HAP-1 (cell line): ENCODE measurements at regions not wholly inside any gene's neighbourhood (a gene's known extent, or its start where the extent isn't known, plus 50 kb on each side); places are given as distances from the start of the nearest gene placed in this dataset.
"Not testable (repeated sequence)": the region's sequence is repeated elsewhere in the genome, so short reads cannot be mapped to it uniquely, and the experiment has no call there.

Experiments used
- DNase-seq, 2 experiments: peaks; one replicate each; pipeline ENCODE4 v3.0.0-alpha.2; 2016 to 2020; ENCODE audit warnings: low spot score in 2 of 2
- H3K27me3 ChIP-seq: fragments of 250-450 bp; sonication (Bioruptor Pico); 2 replicates; pipeline ENCODE4 v1.5.1; 2020; ENCODE audit warnings: low read depth, mild to moderate bottlenecking, moderate library complexity
- H3K36me3 ChIP-seq: fragments of 250-450 bp; sonication (Bioruptor Pico); replicated peaks from 2 replicates; pipeline ENCODE4 v1.5.1; 2020; ENCODE audit warnings: mild to moderate bottlenecking
- H3K4me1 ChIP-seq: fragments of 250-450 bp; sonication (Bioruptor Pico); 2 replicates; pipeline ENCODE4 v1.5.1; 2020; ENCODE audit warnings: mild to moderate bottlenecking
- H3K4me3 ChIP-seq: fragments of 250-450 bp; sonication (Bioruptor Pico); 2 replicates; pipeline ENCODE4 v1.5.1; 2020; ENCODE audit warnings: mild to moderate bottlenecking, moderate library complexity
- H3K9me3 ChIP-seq: fragments of 250-450 bp; sonication (Bioruptor Pico); 2 replicates; pipeline ENCODE4 v1.5.1; 2020; ENCODE audit warnings: mild to moderate bottlenecking, moderate library complexity
- in situ Hi-C: fragments of 300-500 bp; cut with MboI; formaldehyde crosslinking; loops from 3 replicates; pipeline ENCODE4 v1.14.3; 2020; ENCODE audit warnings: low sequenced_read_pairs, inconsistent platforms, mixed read lengths

DNA sequence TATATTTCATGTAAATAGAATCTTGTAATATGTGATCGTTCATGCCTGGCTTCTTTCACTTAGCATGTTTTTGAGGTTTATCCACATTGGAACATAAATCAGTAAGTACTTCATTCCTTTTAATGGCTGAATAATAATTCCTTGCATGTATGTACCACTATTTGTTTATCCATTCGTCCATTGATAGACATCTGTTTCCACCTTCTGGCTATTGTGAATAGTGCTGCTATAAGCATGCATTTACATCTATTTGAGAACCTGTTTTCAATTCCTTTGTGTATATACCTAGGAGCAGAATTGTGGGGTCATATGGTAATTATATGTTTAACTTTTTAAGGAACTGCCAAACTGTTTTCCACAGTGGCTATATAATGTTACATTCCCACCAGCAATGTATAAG lies 356.7 kb upstream of the DIPK2B start:
- Histone ChIP-seq H3K36me3 (no peaks in the 10 kb centered on the region), H3K9me3 (no peaks in the 10 kb centered on the region), H3K4me3 (no peak overlapping the region), H3K4me1 (no peaks in the 10 kb centered on the region), H3K27me3 (no peaks in the 10 kb centered on the region)
- in situ Hi-C loops = no loop called here
- DNase-seq = no peak

DNA sequence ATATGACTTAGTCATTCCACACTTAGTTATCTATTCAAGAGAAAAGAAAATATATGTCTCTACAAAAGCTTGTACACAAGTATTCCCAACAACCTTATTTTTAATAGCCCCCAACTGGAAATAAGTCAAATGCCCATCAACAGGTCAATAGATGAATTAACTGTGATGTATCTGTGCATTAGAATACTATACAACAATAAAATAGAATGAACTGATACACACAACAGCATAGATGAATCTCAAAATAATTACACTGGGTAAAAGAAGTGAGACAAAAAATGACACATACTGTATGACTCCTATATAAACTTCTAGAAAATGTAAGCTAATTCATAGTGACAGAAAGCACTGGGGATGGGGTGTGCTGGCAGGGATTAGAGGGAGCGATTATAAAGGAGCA lies 354.1 kb upstream of the DIPK2B start:
- Histone ChIP-seq H3K9me3 (no peaks in the 10 kb centered on the region), H3K4me1 (no peaks in the 10 kb centered on the region), H3K36me3 (no peaks in the 10 kb centered on the region), H3K27me3 (no peaks in the 10 kb centered on the region), H3K4me3 (no peak overlapping the region)
- no peak for DNase-seq
- in situ Hi-C loops = no loop called here

DNA sequence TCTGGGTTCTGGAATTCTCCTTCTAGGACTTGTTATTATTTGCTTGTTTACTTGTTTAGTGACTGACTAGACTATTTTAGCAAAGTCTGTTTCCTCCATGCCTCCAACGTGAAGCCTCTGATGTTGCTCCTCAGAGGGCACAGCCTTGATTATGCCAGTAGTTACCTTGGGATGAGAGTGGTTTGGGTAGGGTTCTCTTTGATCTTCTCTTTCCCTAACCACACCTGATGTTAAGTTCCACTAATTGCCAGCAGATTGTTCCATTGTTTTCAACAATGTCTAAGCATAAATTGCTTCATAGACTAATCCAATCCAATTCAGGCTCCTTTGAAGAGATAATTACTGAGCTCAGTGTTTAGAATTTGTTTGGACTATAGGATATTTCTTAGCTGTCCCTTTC lies 352.7 kb upstream of the DIPK2B start:
- no peaks in the 10 kb centered on the region for H3K4me1 ChIP-seq
- no peak for DNase-seq
- in situ Hi-C loops = no loop called here
- H3K27me3 ChIP-seq = no peaks in the 10 kb centered on the region
- H3K9me3 ChIP-seq = no peaks in the 10 kb centered on the region
- H3K4me3 ChIP-seq = no peak overlapping the region
- no peaks in the 10 kb centered on the region for H3K36me3 ChIP-seq

DNA sequence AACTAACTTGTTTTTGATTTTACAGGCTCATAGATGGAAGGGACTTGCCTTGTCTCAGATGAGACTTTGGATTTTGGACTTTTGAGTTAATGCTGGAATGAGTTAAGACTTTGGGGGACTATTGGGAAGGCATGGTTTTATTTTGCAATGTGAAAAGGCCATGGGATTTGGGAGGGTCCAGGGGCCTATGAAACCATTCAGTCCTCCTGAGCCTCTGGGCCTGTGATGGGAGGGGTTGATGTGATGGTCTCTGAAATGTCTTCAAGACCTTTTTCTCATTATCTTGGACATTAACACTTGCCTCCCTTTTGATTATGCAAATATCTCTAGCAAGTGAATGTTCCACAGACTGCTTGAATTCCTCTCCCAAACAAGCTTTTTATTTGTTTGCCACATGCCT lies 346.0 kb upstream of the DIPK2B start:
- H3K27me3 ChIP-seq, DNase-seq, in situ Hi-C loops, H3K9me3 ChIP-seq, H3K4me3 ChIP-seq, H3K4me1 ChIP-seq, H3K36me3 ChIP-seq: not testable (repeated sequence)

DNA sequence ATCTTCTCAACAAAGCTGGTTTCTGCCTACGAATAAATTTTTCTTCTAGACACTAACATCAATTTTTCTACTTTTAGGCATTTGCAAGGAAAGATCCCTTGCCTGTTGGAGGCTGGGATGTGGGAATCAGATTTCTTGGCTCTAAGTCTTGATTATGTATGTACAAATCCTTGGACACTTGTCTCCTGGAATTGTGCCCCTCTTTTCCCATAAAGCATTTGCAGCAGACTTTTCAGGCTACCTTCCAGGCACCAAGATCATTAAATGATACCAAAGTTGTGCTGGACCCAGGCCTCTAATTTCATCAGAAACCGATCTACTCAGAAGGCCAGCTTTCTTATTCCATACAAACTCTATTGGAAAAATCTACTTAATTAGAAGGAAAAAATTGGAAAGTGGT lies 339.5 kb upstream of the DIPK2B start:
- Histone ChIP-seq H3K9me3 (no peaks in the 10 kb centered on the region), H3K4me3 (no peak overlapping the region), H3K36me3 (no peaks in the 10 kb centered on the region), H3K27me3 (no peaks in the 10 kb centered on the region), H3K4me1 (no peaks in the 10 kb centered on the region)
- in situ Hi-C loops = no loop called here
- DNase-seq = no peak

DNA sequence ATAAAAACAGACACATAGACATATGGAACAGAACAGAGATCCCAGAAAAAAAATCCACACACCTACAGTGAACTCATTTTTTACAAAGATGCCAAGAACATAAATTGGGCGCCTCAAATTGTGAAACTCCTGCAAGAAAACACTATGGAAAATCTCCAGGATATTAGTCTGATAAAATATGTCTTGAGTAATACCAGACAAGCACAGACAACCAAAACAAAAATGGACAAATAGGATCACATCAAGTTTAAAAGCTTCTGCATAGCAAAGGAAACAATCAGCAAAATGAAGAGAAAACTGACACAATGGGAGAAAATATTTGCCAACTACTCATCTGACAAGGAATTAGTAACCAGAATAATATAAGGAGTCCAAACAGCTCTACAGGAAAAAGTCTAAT lies 337.3 kb upstream of the DIPK2B start:
- Histone ChIP-seq H3K9me3 (no peaks in the 10 kb centered on the region), H3K36me3 (no peaks in the 10 kb centered on the region), H3K4me1 (no peaks in the 10 kb centered on the region), H3K4me3 (no peak overlapping the region), H3K27me3 (no peaks in the 10 kb centered on the region)
- in situ Hi-C loops = no loop called here
- no peak for DNase-seq

DNA sequence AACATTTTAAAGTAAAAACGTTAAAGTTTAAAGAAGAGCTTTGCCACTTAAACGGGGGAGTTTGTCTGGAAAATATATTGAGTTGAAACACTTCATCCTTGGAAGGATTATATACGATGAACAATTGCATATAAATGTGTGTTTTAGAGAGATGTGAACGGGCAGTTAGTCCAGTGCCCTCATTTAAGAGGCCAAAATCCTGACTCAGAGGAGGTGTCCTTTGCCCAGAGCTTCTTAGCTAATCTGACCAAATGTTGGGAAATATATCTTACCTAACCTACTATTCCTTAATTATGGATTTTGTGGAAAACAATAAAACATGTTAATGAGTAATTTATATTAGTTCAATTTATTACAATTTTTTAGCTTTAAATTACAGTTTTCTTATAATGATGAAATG lies 327.2 kb upstream of the DIPK2B start:
- Histone ChIP-seq H3K4me1 (no peaks in the 10 kb centered on the region), H3K4me3 (no peak overlapping the region), H3K9me3 (no peaks in the 10 kb centered on the region), H3K27me3 (no peaks in the 10 kb centered on the region), H3K36me3 (no peaks in the 10 kb centered on the region)
- no peak for DNase-seq
- in situ Hi-C loops = no loop called here

DNA sequence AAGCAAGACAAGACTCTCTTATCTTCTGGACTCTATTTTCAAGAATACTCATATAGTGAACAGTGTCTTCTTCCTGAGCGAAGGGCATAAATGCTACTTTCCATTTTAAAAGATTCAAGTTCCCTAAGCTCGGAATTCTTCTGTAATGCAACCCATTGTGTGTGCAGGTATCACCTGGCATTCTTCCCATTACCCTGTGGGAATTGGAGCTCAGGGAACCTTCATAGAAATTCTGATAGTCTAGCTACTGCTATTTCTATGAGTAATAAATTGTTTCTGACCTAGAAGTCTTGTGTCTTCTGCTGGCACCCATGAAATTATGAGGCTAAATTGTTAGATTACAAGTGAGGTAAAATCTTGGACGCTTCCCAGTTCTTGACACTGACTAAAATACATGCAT lies 324.1 kb upstream of the DIPK2B start:
- Histone ChIP-seq H3K27me3 (no peaks in the 10 kb centered on the region), H3K36me3 (no peaks in the 10 kb centered on the region), H3K9me3 (no peaks in the 10 kb centered on the region), H3K4me3 (no peak overlapping the region), H3K4me1 (no peaks in the 10 kb centered on the region)
- in situ Hi-C loops = loop anchor here (25.0 kb wide), 2 partner anchors 312 to 862 kb away; no protein-coding TSS in a partner anchor
- DNase-seq = no peak

DNA sequence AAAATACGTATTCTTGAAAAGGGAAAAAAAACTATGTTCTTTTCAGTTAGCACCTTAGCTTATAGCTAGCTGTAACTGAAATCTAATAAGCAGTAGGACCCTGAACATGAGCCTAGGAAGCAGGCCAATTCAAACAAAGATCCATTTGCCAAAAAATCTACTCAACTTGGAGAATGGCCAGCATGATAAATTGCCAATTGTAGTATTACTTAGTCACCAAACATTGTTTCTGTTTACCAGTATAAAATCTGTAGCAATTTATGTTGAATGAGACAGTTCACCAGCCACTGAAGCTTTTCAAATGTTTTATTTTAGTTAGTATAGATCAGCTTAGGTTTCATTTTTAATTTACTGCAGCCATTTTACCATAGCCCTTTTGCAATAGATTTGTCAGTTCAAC lies 323.6 kb upstream of the DIPK2B start:
- Histone ChIP-seq H3K4me3 (no peak overlapping the region), H3K9me3 (no peaks in the 10 kb centered on the region), H3K27me3 (no peaks in the 10 kb centered on the region), H3K4me1 (no peaks in the 10 kb centered on the region), H3K36me3 (no peaks in the 10 kb centered on the region)
- DNase-seq = no peak
- in situ Hi-C loops = loop anchor here (25.0 kb wide), 2 partner anchors 313 to 863 kb away; no protein-coding TSS in a partner anchor

DNA sequence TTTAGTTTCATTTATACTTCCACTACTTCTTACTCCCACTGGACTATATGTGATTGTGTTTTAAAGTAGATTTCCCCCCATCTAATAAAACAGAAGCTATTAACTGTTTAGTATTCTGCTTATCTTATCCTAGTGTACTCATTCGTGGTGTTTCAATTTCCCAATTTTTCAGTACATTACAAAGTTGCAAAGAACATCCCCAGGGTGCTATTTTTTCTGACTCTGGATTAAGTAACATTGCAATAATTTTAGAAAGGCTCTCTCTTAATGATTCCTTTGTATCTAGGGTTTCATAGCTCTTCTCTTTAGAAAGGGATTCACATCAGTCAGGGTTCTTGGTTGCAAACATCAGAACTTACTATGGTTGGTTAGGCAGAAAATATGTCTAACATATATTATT lies 317.9 kb upstream of the DIPK2B start:
- no peak for DNase-seq
- no peaks in the 10 kb centered on the region for H3K27me3 ChIP-seq
- H3K4me1 ChIP-seq = peaks cover 3% of the 10 kb centered on the region; the same call in 1 of the 2 replicates
- in situ Hi-C loops = loop anchor here (25.0 kb wide), 2 partner anchors 319 to 869 kb away; no protein-coding TSS in a partner anchor
- H3K4me3 ChIP-seq = no peak overlapping the region
- H3K9me3 ChIP-seq = no peaks in the 10 kb centered on the region
- no peaks in the 10 kb centered on the region for H3K36me3 ChIP-seq

DNA sequence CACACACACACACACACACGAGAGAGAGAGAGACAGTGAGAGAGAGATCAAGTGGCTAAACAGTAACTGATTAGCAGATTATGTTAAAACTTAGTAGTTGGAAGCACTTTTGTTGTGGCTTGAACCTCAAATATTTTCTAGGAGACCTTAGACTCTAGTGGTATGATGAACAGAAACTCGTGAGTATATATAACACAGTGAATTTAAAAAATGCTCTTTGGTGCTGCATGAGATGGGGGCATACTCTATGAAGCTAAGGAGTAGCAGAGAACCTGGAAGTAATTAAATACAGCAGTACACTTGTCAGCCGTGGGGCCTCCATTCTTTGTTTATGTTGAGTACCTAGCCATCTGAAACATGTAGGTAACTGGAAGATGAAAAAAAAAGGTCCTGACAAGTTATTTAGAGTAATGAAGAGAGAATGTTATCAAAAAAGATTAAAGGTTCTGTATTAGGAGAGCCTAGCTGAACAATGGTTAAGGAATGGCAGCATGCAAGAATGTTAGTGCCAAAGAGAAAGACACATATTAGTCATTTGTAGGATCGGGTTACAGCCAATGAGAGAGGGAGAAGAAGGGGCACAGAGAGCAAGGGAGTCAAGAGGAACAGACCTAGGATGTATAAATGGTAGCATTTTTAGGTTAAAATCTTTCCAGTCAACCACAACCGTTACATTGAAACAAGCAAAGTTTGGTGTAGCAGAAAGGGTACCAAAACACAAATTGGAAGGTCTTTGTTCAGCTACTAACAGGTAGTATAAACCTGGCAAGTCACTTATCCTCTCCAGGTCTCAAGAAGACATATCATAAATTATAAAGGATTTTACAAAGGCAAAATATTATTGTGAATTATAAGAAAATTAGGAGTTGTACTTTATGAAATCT lies 316.7 kb upstream of the DIPK2B start:
- no peaks in the 10 kb centered on the region for H3K27me3 ChIP-seq
- H3K36me3 ChIP-seq = no peaks in the 10 kb centered on the region
- H3K4me3 ChIP-seq = no peak overlapping the region
- in situ Hi-C loops = loop anchor here (25.0 kb wide), 2 partner anchors 320 to 870 kb away; no protein-coding TSS in a partner anchor
- peaks cover 3% of the 10 kb centered on the region; the same call in 1 of the 2 replicates for H3K4me1 ChIP-seq
- H3K9me3 ChIP-seq = no peaks in the 10 kb centered on the region
- DNase-seq = no peak

DNA sequence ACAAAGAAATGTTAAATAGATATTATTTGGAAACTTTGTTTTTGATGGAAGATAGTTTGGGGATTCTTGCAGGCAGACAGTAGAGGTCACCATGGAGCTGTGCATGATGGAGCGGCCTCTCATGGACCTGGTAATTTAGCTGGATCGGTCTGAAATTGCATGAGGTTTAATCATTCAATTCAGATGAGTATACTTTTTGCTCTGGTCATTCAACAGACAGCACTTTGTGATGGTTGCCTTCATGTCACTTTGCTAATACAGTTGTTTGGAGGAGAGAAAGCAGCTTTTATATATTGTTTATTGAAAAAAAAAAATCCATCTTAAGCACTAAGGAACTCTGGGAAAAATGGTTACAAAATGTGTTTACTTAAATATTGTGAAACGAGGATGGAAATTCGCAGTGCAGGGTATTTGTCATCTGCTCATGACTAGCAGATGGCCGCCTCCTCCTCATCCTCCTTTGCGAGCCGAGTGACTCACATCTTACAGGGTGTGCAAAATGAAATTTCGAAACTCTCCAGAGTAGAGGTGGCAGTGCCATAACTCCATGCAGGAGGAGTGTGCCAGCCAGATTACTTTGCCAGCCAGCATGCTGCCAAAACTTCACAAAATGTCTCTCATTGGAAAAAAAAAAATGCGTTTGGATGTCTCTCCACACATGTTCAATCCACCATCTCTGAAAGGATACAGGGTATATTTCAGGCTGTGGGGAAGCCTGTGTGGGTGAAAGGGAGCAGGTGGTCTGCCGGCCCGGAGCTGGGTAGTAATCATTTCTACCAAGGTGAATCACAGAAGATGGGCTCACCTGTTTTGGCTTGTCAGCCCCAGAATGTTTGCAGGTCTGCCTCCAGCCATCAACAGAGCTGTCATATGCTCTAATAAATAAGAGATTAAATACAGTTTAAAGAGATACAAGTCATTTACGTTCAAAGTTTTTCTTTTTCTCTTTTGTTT lies 314.9 kb upstream of the DIPK2B start:
- DNase-seq = peak; percentile 50 to 63

DNA sequence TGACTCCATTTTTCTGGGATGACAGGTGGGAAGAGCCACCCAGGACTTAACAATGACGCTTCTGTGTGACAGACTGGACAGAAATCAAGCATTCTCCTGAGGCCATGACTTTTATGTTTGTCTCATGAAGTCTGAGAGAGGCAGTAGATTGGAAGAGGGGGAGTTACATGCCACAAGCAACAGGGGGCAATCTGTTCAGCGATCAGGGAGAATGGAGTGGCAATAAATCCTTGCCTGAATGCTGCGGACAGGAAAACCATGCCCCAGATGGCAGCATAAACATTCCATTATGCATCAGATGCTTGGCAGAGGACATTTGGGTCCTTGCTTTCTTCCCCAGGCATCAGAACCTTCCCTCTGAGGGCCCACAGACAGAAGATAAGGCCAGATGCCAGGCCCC lies 312.4 kb upstream of the DIPK2B start:
- no peak for DNase-seq
- Histone ChIP-seq H3K4me1 (peaks cover 3% of the 10 kb centered on the region; the same call in 1 of the 2 replicates), H3K4me3 (no peak overlapping the region), H3K9me3 (no peaks in the 10 kb centered on the region), H3K36me3 (no peaks in the 10 kb centered on the region), H3K27me3 (no peaks in the 10 kb centered on the region)
- in situ Hi-C loops = loop anchor here (25.0 kb wide), 2 partner anchors 324 to 874 kb away; no protein-coding TSS in a partner anchor

More for the DNA sequence above, 314.9 kb upstream of the DIPK2B start:
- in situ Hi-C loops = loop anchor here (25.0 kb wide), 2 partner anchors 322 to 872 kb away; no protein-coding TSS in a partner anchor
- H3K9me3 ChIP-seq = no peaks in the 10 kb centered on the region
- H3K36me3 ChIP-seq = no peaks in the 10 kb centered on the region
- H3K4me3 ChIP-seq = no peak overlapping the region
- peaks cover 3% of the 10 kb centered on the region; the same call in 1 of the 2 replicates for H3K4me1 ChIP-seq
- no peaks in the 10 kb centered on the region for H3K27me3 ChIP-seq
